ENCODE measurements at regions not wholly inside any gene's neighbourhood (a gene's known extent, or its start where the extent isn't known, plus 50 kb on each side); places are given as distances from the start of the nearest gene placed in this dataset.

DNA sequence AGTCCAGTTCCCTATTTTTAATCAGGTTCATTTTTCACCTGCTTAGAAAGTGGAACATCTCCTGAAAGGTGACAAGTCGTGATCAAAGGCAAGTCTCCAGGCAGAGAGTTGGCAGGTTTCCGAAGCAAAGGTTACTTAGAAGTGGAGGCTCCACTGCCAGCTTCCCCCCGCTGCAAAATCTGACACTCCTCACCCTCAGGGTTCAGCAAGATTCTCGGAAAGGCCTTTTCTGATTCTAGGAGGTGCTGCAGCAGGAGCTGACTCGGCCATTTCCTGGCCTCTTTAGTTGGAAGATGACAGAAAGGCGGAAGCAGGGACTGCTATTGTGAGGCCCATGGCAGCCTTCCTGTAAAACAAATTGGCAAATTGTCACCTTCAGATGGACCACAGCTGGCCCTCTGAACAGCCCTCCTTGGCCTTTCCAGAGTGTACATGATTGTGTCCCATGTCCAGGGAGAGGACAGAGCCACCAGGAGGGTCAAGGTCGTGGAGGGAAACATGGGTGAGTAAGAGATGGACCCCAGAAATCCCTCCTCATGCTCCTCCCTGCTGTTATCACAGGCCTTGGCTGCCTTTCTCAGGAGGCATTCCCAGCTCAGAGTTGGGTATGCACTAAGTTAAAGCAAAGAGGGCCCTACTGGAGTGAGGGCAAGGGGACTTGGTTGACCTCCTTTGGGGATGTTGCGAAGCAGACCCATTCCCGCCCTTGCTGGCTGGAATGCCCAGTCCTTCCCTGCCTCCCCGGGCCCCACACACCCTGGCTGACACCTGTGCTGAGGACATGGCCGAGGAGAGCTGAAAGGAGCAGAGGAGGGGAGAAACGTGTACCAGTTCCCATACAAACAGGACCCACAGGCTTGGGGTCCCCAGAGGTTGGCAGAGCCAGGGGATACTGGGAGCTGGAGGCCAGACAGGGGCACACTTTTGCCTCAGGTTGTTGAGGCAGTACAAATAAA, 115.5 kb upstream of the IRF2BP2 start:
- H3K27me3 ChIP-seq (ENCODE audit: insufficient read depth, poor library complexity, severe bottlenecking), result no peaks in the 10 kb centered on the region
- peak overlapping the region; percentile 98 for H3K27ac ChIP-seq (replicated peaks)
- peak in 1 of 2 experiments; percentile 45 for DNase-seq (ENCODE audit: low read depth in 1 of 2, low spot score in 1 of 2)
- TF ChIP-seq SPI1 (IDR thresholded peaks at IDR 0.05; ENCODE audit: borderline replicate concordance, low read depth) (0 out of 2 replicates have a peak, but pooled peaks have one; percentile 55), GABPA (IDR thresholded peaks at IDR 0.05; ENCODE audit: low read depth) (no peak)
- H3K4me3 ChIP-seq (replicated peaks; ENCODE audit: insufficient read depth, low read length), result no peak overlapping the region

DNA sequence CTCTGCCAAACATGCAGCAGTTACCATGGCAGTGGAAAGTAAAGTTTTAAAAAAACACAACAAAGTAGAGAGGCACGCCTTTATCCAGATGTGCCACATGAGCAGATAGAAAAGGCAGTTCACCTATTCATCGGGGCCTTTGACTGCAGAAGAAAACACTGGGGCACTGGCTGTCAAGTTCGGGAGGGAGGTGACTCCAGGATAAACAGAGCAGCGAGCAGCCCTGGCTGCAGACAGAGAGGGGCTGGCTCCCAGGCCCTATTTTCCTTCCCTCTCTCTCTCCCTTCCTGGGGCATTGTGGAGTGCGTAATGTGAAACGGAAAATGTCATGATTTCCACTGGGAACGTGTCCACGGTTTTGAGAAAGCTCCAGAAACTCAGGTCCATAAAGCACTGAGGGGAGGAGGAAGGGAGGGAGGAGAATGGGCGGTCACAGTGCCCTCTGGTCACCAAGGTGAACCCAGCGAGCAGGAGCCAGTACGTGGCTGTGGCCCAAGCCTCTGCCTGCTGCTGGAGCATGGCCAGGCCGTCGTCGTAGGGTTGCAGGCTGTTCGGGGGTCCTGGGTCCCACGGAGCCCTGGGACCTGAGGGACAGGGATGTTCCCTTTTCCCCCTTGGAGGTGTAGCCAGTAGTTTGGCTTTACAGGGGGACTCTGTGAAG, 114.7 kb upstream of the IRF2BP2 start:
- TF ChIP-seq POLR2AphosphoS5 (IDR thresholded peaks at IDR 0.05; ENCODE audit: low read depth) (peak; percentile 83), GABPA (IDR thresholded peaks at IDR 0.05; ENCODE audit: low read depth) (no peak)
- peak overlapping the region; percentile 98 for H3K27ac ChIP-seq (replicated peaks)
- H3K27me3 ChIP-seq (ENCODE audit: insufficient read depth, poor library complexity, severe bottlenecking), result no peaks in the 10 kb centered on the region
- peak in 1 of 2 experiments; percentile 40 for DNase-seq (ENCODE audit: low read depth in 1 of 2, low spot score in 1 of 2)
- no peak overlapping the region for H3K4me3 ChIP-seq (replicated peaks; ENCODE audit: insufficient read depth, low read length)

DNA sequence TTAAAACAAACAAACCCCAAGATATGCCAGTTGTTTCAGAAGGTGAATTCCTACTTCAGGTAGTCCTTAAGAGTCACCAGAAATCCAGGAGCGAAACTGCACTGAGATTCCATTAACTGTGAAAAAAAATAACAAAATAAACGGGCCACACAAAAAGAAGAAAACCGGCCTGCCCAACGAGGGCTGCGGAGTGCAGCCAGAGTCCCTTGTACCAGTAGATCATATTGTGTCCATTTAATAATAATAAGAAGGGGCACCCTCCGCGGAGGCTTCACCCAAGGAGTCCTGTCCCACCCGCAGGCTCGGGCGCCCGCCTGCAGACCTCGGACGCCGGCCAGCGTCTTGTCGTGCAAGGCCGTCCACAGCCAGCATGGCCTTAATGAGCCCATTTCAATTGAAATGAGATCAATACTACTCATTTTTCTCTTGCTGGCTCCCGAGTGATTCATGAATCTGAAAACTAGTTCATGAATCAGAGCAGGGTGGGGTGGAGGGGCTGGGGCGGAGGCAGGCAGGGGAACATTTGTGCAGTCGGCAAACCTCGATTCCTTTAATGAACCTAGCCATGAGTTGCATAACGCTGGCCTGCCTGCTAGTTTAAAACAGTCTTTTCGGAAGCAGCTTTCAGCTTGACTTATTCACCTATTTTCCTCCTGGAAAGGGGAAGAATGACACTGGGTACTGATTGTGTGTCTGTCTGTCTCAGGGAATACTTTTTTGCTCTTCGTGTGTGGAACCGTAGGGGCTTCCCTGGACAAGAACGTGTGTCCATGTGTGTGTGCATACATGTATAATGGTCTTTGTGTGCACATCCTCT, 113.1 kb upstream of the IRF2BP2 start:
- no peak overlapping the region for H3K4me3 ChIP-seq (replicated peaks; ENCODE audit: insufficient read depth, low read length)
- TF ChIP-seq GABPA (IDR thresholded peaks at IDR 0.05; ENCODE audit: low read depth) (no peak), SPI1 (IDR thresholded peaks at IDR 0.05; ENCODE audit: borderline replicate concordance, low read depth) (no peak), POLR2AphosphoS5 (IDR thresholded peaks at IDR 0.05; ENCODE audit: low read depth) (no peak)
- TF ChIP-seq, protein P1, sequence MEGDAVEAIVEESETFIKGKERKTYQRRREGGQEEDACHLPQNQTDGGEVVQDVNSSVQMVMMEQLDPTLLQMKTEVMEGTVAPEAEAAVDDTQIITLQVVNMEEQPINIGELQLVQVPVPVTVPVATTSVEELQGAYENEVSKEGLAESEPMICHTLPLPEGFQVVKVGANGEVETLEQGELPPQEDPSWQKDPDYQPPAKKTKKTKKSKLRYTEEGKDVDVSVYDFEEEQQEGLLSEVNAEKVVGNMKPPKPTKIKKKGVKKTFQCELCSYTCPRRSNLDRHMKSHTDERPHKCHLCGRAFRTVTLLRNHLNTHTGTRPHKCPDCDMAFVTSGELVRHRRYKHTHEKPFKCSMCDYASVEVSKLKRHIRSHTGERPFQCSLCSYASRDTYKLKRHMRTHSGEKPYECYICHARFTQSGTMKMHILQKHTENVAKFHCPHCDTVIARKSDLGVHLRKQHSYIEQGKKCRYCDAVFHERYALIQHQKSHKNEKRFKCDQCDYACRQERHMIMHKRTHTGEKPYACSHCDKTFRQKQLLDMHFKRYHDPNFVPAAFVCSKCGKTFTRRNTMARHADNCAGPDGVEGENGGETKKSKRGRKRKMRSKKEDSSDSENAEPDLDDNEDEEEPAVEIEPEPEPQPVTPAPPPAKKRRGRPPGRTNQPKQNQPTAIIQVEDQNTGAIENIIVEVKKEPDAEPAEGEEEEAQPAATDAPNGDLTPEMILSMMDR (IDR thresholded peaks at IDR 0.05; ENCODE audit: insufficient read depth, low read length), result no peak
- TF ChIP-seq, protein P2, sequence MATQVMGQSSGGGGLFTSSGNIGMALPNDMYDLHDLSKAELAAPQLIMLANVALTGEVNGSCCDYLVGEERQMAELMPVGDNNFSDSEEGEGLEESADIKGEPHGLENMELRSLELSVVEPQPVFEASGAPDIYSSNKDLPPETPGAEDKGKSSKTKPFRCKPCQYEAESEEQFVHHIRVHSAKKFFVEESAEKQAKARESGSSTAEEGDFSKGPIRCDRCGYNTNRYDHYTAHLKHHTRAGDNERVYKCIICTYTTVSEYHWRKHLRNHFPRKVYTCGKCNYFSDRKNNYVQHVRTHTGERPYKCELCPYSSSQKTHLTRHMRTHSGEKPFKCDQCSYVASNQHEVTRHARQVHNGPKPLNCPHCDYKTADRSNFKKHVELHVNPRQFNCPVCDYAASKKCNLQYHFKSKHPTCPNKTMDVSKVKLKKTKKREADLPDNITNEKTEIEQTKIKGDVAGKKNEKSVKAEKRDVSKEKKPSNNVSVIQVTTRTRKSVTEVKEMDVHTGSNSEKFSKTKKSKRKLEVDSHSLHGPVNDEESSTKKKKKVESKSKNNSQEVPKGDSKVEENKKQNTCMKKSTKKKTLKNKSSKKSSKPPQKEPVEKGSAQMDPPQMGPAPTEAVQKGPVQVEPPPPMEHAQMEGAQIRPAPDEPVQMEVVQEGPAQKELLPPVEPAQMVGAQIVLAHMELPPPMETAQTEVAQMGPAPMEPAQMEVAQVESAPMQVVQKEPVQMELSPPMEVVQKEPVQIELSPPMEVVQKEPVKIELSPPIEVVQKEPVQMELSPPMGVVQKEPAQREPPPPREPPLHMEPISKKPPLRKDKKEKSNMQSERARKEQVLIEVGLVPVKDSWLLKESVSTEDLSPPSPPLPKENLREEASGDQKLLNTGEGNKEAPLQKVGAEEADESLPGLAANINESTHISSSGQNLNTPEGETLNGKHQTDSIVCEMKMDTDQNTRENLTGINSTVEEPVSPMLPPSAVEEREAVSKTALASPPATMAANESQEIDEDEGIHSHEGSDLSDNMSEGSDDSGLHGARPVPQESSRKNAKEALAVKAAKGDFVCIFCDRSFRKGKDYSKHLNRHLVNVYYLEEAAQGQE (IDR thresholded peaks at IDR 0.05; ENCODE audit: insufficient replicate concordance, low read depth), result no peak
- peak overlapping the region; percentile 98 for H3K27ac ChIP-seq (replicated peaks)
- H3K27me3 ChIP-seq (ENCODE audit: insufficient read depth, poor library complexity, severe bottlenecking), result no peaks in the 10 kb centered on the region
- DNase-seq (ENCODE audit: low read depth in 1 of 2, low spot score in 1 of 2), result peak; percentile 88 to 89

DNA sequence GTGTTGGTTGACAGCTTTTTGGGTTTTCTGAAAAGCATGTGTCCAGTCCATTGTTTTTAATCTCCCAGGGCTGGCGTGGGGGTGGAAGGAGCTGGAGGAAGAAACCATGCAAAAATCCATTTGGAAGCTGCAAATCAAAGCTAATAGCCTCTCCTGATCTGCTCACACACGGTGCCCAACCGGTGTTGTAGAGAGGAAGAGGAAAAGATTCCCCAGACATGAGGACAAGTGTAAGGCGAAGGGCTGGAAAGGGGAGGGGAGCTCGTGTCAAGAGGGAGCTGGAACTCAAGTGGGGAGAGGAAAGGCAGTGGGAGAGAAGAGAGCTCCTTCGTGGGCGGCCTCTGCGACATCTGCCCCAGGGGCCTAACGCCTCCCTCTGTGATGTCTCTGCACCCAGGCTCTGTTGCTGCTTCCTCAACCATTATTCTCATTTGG, 112.3 kb upstream of the IRF2BP2 start:
- Histone ChIP-seq H3K27me3 (ENCODE audit: insufficient read depth, poor library complexity, severe bottlenecking) (no peaks in the 10 kb centered on the region), H3K4me3 (replicated peaks; ENCODE audit: insufficient read depth, low read length) (no peak overlapping the region), H3K27ac (replicated peaks) (peak overlapping the region; percentile 98)
- TF ChIP-seq GABPA (IDR thresholded peaks at IDR 0.05; ENCODE audit: low read depth) (no peak), SPI1 (IDR thresholded peaks at IDR 0.05; ENCODE audit: borderline replicate concordance, low read depth) (no peak), POLR2AphosphoS5 (IDR thresholded peaks at IDR 0.05; ENCODE audit: low read depth) (no peak)
- TF ChIP-seq, protein P1 (IDR thresholded peaks at IDR 0.05; ENCODE audit: insufficient read depth, low read length), result no peak
- TF ChIP-seq, protein P2 (IDR thresholded peaks at IDR 0.05; ENCODE audit: insufficient replicate concordance, low read depth), result no peak
- DNase-seq (ENCODE audit: low read depth in 1 of 2, low spot score in 1 of 2), result no peak

Measured in HL-60 (cell line).